ENCODE measurements at regions not wholly inside any gene's neighbourhood (a gene's known extent, or its start where the extent isn't known, plus 50 kb on each side); places are given as distances from the start of the nearest gene placed in this dataset.

- Histone ChIP-seq H3K9me3 (replicated peaks; ENCODE audit: control insufficient read depth, insufficient read depth, low read length) (no peaks in the 10 kb centered on the region), H3K79me2 (ENCODE audit: control insufficient read depth, insufficient read depth, low read length) (no peaks in the 10 kb centered on the region), H3K27ac (ENCODE audit: control insufficient read depth, insufficient read depth) (no peak overlapping the region), H3K9ac (ENCODE audit: control insufficient read depth, insufficient read depth, low read length) (no peak overlapping the region), H3K4me1 (ENCODE audit: control insufficient read depth, insufficient read depth, low read length) (no peaks in the 10 kb centered on the region), H3K4me3 (no peak overlapping the region), H3K4me2 (ENCODE audit: control insufficient read depth, insufficient read depth) (no peak overlapping the region), H3K36me3 (ENCODE audit: control insufficient read depth in 2 of 2, insufficient read depth in 2 of 2, low read length in 1 of 2) (no peaks in the 10 kb centered on the region), H3K27me3 (replicated peaks in 1 of 2; ENCODE audit: control insufficient read depth in 2 of 2, insufficient read depth in 2 of 2, low read length in 1 of 2) (no peaks in the 10 kb centered on the region), H4K20me1 (ENCODE audit: control insufficient read depth, insufficient read depth) (no peaks in the 10 kb centered on the region), H2AFZ (ENCODE audit: control insufficient read depth, low read depth, low read length) (no peak overlapping the region)
- ChIA-PET POLR2A (no interaction called here), CTCF (no interaction called here), RAD21 (ENCODE audit: unreplicated experiment) (no interaction called here), SMC1A (ENCODE audit: uncharacterized antibody, unreplicated experiment) (no interaction called here)
- BruUV-seq (replicated peaks): no TSS peak
- intact Hi-C loops (cut with micrococcal nuclease; ENCODE audit: unreplicated experiment) (no loop called here), in situ Hi-C loops (cut with MboI) (no loop called here)
- no peak for ATAC-seq
- no peak for DNase-seq (ENCODE audit: low read depth, low spot score)
- FAIRE-seq: no peak
- WGBS (ENCODE audit: insufficient coverage, insufficient replicate concordance, low lambda C conversion rate, missing lambda C conversion rate): 26% methylated on average over 3 of the region's 3 CpGs
- TF ChIP-seq ZNF592 (IDR thresholded peaks at IDR 0.05): no peak
- TF ChIP-seq SUPT20H (IDR thresholded peaks at IDR 0.05; ENCODE audit: borderline replicate concordance, control insufficient read depth, low read depth, low read length): no peak
- no peak for TF ChIP-seq REST (IDR thresholded peaks at IDR 0.05; ENCODE audit: low read depth, low read length)
- no peak for TF ChIP-seq ZSCAN29 (IDR thresholded peaks at IDR 0.05)
- TF ChIP-seq MEF2B (IDR thresholded peaks at IDR 0.05; ENCODE audit: partially characterized antibody, poor library complexity, severe bottlenecking): no peak
- no peak for TF ChIP-seq BMI1 (IDR thresholded peaks at IDR 0.05; ENCODE audit: borderline replicate concordance)
- no peak for TF ChIP-seq SPI1 (IDR thresholded peaks at IDR 0.05; ENCODE audit: borderline replicate concordance, insufficient read depth, low read depth, low read length)
- no peak for TF ChIP-seq ESRRA (IDR thresholded peaks at IDR 0.05; ENCODE audit: low read length)
- no peak for TF ChIP-seq RAD51 (IDR thresholded peaks at IDR 0.05)
- TF ChIP-seq KLF5 (IDR thresholded peaks at IDR 0.05; ENCODE audit: partially characterized antibody): no peak
- no peak for TF ChIP-seq ZBTB40 (IDR thresholded peaks at IDR 0.05; ENCODE audit: borderline replicate concordance)
- TF ChIP-seq PBX3 (IDR thresholded peaks at IDR 0.05; ENCODE audit: insufficient replicate concordance, low read depth, low read length): no peak
Measured at GRCh38 chr4:28621591-28621990, 1761.0 kb downstream of the STIM2 start.

Data from GM12878 (cell line).